Endodermal cell (in vitro differentiated cells): ENCODE measurements at regions not wholly inside any gene's neighbourhood (a gene's known extent, or its start where the extent isn't known, plus 50 kb on each side); places are given as distances from the start of the nearest gene placed in this dataset.

ENCODE experiments used
- DNase-seq: peaks from one replicate; pipeline ENCODE4 v3.0.0-alpha.2; 2017
- H3K27ac ChIP-seq: 2 replicates; pipeline ENCODE4 v1.5.1; 2013; ENCODE audit warnings: mild to moderate bottlenecking, low read depth, low read length, moderate library complexity
- H3K27me3 ChIP-seq: 2 replicates; pipeline ENCODE4 v1.6.1; 2013; ENCODE audit warnings: mild to moderate bottlenecking, low read length, moderate library complexity; ENCODE audit not compliant: insufficient read depth, control insufficient read depth, poor library complexity, severe bottlenecking
- H3K36me3 ChIP-seq: 2 replicates; pipeline ENCODE4 v1.7.0; 2013; ENCODE audit warnings: mild to moderate bottlenecking, low read length, moderate library complexity; ENCODE audit not compliant: control insufficient read depth, insufficient read depth
- H3K4me1 ChIP-seq: one replicate; pipeline ENCODE4 v1.7.0; 2013; ENCODE audit warnings: low read length; ENCODE audit not compliant: control insufficient read depth, insufficient read depth
- H3K4me3 ChIP-seq: 2 replicates; pipeline ENCODE4 v1.5.1; 2013; ENCODE audit warnings: mild to moderate bottlenecking, low read length, moderate library complexity
- H3K9ac ChIP-seq: 2 replicates; pipeline ENCODE4 v1.6.1; 2013; ENCODE audit warnings: mild to moderate bottlenecking, low read length, moderate library complexity; ENCODE audit not compliant: poor library complexity, severe bottlenecking; ENCODE audit errors: extremely low read depth
- H3K9me3 ChIP-seq: 2 replicates; pipeline ENCODE4 v1.6.1; 2013; ENCODE audit warnings: mild to moderate bottlenecking, low read length, moderate library complexity; ENCODE audit not compliant: control insufficient read depth
- H3K27ac Mint-ChIP-seq: 2 replicates; pipeline ENCODE4 v1.8.0; 2020; ENCODE audit warnings: mixed read lengths
- H3K27me3 Mint-ChIP-seq: 2 replicates; pipeline ENCODE4 v1.8.0; 2021; ENCODE audit warnings: mild to moderate bottlenecking, mixed read lengths; ENCODE audit not compliant: insufficient read depth
- H3K36me3 Mint-ChIP-seq: 2 replicates; pipeline ENCODE4 v1.8.0; 2020; ENCODE audit warnings: low read depth, mixed read lengths
- H3K4me1 Mint-ChIP-seq: 2 replicates; pipeline ENCODE4 v1.8.0; 2020; ENCODE audit warnings: mixed read lengths
- H3K4me3 Mint-ChIP-seq: 2 replicates; pipeline ENCODE4 v1.8.0; 2020; ENCODE audit warnings: mild to moderate bottlenecking, moderate library complexity, mixed read lengths
- H3K9me3 Mint-ChIP-seq: 2 replicates; pipeline ENCODE4 v1.8.0; 2020; ENCODE audit warnings: mild to moderate bottlenecking, mixed read lengths
- WGBS, 2 experiments: methylation state at CpG; one replicate each; pipeline versions ENCODE4 v1.1.5 to v1.1.7; 2013; ENCODE audit warnings: missing lambda C conversion rate in 2 of 2, mixed read lengths in 1 of 2; ENCODE audit not compliant: insufficient coverage in 1 of 2, insufficient read length in 1 of 2; 5-methylcytosine and 5-hydroxymethylcytosine counted together
- TF ChIP-seq, protein P1 (sequence below): fragments of 200-600 bp; sonication (generic); conservative IDR thresholded peaks from 2 replicates; pipeline ENCODE4 v1.5.0; 2021; ENCODE audit warnings: antibody characterized with exemption, mild to moderate bottlenecking

DNA sequence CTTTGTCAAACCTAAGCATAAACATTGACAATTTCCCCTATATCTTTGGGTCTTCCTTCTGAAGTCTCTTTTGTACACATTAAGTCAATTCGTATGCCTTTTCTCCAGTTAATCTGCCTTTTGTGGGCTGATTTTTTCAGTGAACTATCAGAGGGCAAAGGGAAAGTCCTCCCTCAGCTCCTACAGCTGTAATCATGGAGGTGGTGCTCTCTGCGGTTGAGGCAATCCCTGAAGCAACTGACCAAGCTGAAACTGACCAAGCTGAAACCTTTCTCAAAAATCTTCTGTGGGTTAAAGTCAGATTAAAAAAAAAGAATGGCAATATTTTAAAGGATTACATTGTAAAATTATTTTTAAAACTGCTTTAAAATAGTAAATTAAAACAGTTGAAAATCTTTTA is 105.8 kb upstream of the DNAJC10 start:
- H3K4me3 Mint-ChIP-seq: no peak overlapping the region
- WGBS, 2 experiments: 96 to 100% methylated on average over 2 of the region's 2 CpGs
- no peaks in the 10 kb centered on the region for H3K9me3 ChIP-seq
- no peak for DNase-seq
- no peak overlapping the region for H3K4me3 ChIP-seq
- TF ChIP-seq, protein P1, sequence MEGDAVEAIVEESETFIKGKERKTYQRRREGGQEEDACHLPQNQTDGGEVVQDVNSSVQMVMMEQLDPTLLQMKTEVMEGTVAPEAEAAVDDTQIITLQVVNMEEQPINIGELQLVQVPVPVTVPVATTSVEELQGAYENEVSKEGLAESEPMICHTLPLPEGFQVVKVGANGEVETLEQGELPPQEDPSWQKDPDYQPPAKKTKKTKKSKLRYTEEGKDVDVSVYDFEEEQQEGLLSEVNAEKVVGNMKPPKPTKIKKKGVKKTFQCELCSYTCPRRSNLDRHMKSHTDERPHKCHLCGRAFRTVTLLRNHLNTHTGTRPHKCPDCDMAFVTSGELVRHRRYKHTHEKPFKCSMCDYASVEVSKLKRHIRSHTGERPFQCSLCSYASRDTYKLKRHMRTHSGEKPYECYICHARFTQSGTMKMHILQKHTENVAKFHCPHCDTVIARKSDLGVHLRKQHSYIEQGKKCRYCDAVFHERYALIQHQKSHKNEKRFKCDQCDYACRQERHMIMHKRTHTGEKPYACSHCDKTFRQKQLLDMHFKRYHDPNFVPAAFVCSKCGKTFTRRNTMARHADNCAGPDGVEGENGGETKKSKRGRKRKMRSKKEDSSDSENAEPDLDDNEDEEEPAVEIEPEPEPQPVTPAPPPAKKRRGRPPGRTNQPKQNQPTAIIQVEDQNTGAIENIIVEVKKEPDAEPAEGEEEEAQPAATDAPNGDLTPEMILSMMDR: no peak
- no peak overlapping the region for H3K27ac ChIP-seq
- H3K9ac ChIP-seq: no peak overlapping the region
- no peaks in the 10 kb centered on the region for H3K4me1 Mint-ChIP-seq
- no peaks in the 10 kb centered on the region for H3K4me1 ChIP-seq
- H3K27ac Mint-ChIP-seq: no peak overlapping the region
- H3K27me3 Mint-ChIP-seq: no peaks in the 10 kb centered on the region
- peaks cover 10% of the 10 kb centered on the region for H3K9me3 Mint-ChIP-seq
- no peaks in the 10 kb centered on the region for H3K36me3 Mint-ChIP-seq
- H3K27me3 ChIP-seq: no peaks in the 10 kb centered on the region
- H3K36me3 ChIP-seq: no peaks in the 10 kb centered on the region

DNA sequence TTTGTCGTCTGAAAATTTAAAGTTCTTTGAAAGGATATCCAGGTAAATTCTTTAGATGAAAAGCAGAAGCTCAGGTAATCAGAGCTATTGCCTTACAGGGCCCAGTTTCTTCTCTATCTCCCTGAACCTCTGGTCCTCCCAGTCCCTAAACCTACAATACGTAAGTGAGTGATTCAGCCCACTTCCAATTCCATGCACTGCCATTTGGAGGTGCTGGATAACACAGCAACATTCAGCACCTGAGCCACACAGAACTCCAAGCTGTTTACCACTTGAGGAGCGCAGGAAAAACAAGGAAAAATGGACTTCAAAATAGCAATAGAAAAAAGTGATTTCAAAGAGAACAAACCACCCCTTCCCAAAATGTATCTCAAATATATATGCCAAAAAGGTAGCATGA is 105.0 kb upstream of the DNAJC10 start:
- no peaks in the 10 kb centered on the region for H3K9me3 ChIP-seq
- H3K4me1 ChIP-seq: no peaks in the 10 kb centered on the region
- no peaks in the 10 kb centered on the region for H3K4me1 Mint-ChIP-seq
- H3K4me3 ChIP-seq: no peak overlapping the region
- no peaks in the 10 kb centered on the region for H3K36me3 ChIP-seq
- WGBS, 2 experiments: 85 to 92% methylated on average over 2 to 3 of the region's 3 CpGs
- H3K9ac ChIP-seq: no peak overlapping the region
- no peak overlapping the region for H3K4me3 Mint-ChIP-seq
- no peak overlapping the region for H3K27ac ChIP-seq
- H3K9me3 Mint-ChIP-seq: peaks cover 10% of the 10 kb centered on the region
- no peaks in the 10 kb centered on the region for H3K27me3 Mint-ChIP-seq
- peak; percentile 69 for DNase-seq
- no peak overlapping the region for H3K27ac Mint-ChIP-seq
- TF ChIP-seq, protein P1: peak; percentile 52
- no peaks in the 10 kb centered on the region for H3K36me3 Mint-ChIP-seq
- no peaks in the 10 kb centered on the region for H3K27me3 ChIP-seq

DNA sequence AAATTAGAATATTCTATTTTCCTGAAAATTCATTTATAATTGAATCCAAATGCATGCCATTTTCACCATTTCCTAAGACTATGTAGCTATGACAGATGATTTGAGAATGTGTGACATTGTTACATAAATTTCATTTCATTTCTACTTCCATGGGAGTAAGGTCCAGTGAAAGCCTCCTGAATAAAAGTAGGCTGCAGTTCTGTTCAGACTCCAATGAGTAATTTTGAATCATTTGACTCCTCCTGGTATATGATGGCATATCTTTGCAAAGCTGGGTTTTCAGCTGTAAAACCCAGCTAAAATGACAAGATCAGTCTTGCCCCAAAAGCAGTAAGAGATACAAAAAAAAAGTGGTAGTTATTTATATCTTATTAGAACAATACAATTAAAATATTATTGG is 101.0 kb upstream of the DNAJC10 start:
- TF ChIP-seq, protein P1: no peak
- Histone ChIP-seq H3K9me3 (no peaks in the 10 kb centered on the region), H3K27ac (no peak overlapping the region), H3K36me3 (no peaks in the 10 kb centered on the region), H3K27me3 (no peaks in the 10 kb centered on the region), H3K4me1 (no peaks in the 10 kb centered on the region), H3K9ac (no peak overlapping the region), H3K4me3 (no peak overlapping the region)
- Mint-ChIP-seq H3K36me3 (no peaks in the 10 kb centered on the region), H3K4me3 (no peak overlapping the region), H3K4me1 (no peaks in the 10 kb centered on the region), H3K27ac (no peak overlapping the region), H3K27me3 (no peaks in the 10 kb centered on the region), H3K9me3 (no peaks in the 10 kb centered on the region)
- DNase-seq: no peak
